ENCODE measurements at regions not wholly inside any gene's neighbourhood (a gene's known extent, or its start where the extent isn't known, plus 50 kb on each side); places are given as distances from the start of the nearest gene placed in this dataset.

GRCh38 chrX:134721766-134722532, 63.7 kb upstream of the PLAC1 start:
- TF ChIP-seq ZNF70 (CRISPR knock-in tag; IDR thresholded peaks at IDR 0.05) (no peak), CREB5 (CRISPR knock-in tag; IDR thresholded peaks at IDR 0.05; ENCODE audit: low read depth) (no peak), TSHZ2 (CRISPR knock-in tag; IDR thresholded peaks at IDR 0.05) (no peak), ZNF565 (CRISPR knock-in tag; conservative IDR thresholded peaks at IDR 0.05; ENCODE audit: low read depth) (no peak), ZC3H10 (CRISPR knock-in tag; IDR thresholded peaks at IDR 0.05) (no peak), PATZ1 (CRISPR knock-in tag; IDR thresholded peaks at IDR 0.05; ENCODE audit: borderline replicate concordance) (no peak)

Measured in SK-N-SH treated with all-trans-retinoic acid at 6 μM for 48 hours (cell line).